ENCODE measurements at regions not wholly inside any gene's neighbourhood (a gene's known extent, or its start where the extent isn't known, plus 50 kb on each side); places are given as distances from the start of the nearest gene placed in this dataset.

- no peak for TF ChIP-seq CTCF (IDR thresholded peaks at IDR 0.05)
- Histone ChIP-seq H3K27ac (peak overlapping the region; percentile 75), H3K4me3 (peak overlapping the region; percentile 31)
- DNase-seq (ENCODE audit: low spot score) = no peak
Measured at GRCh38 chr2:152227969-152228592, 52.5 kb upstream of the STAM2 start.

- no peak overlapping the region for H3K27ac ChIP-seq
- TF ChIP-seq CTCF (IDR thresholded peaks at IDR 0.05) = no peak
- H3K4me3 ChIP-seq = no peak overlapping the region
- no peak for DNase-seq (ENCODE audit: low spot score)
Measured at GRCh38 chr2:152231446-152231845, 55.9 kb upstream of the STAM2 start.

- Histone ChIP-seq H3K4me3 (no peak overlapping the region), H3K27ac (no peak overlapping the region)
- DNase-seq (ENCODE audit: low spot score) = no peak
- TF ChIP-seq CTCF (IDR thresholded peaks at IDR 0.05) = no peak
Measured at GRCh38 chr2:152234277-152234676, 58.7 kb upstream of the STAM2 start.

- TF ChIP-seq CTCF (IDR thresholded peaks at IDR 0.05) = no peak
- Histone ChIP-seq H3K27ac (no peak overlapping the region), H3K4me3 (no peak overlapping the region)
- no peak for DNase-seq (ENCODE audit: low spot score)
Measured at GRCh38 chr2:152236191-152236925, 60.8 kb upstream of the STAM2 start.

- TF ChIP-seq CTCF (IDR thresholded peaks at IDR 0.05) = no peak
- no peak overlapping the region for H3K27ac ChIP-seq
- H3K4me3 ChIP-seq = no peak overlapping the region
- DNase-seq (ENCODE audit: low spot score) = no peak
Measured at GRCh38 chr2:152238016-152238415, 62.5 kb upstream of the STAM2 start.

GRCh38 chr2:152240559-152241231, 65.1 kb upstream of the STAM2 start:
- no peak for TF ChIP-seq CTCF (IDR thresholded peaks at IDR 0.05)
- no peak overlapping the region for H3K27ac ChIP-seq
- no peak for DNase-seq (ENCODE audit: low spot score)

More at GRCh38 chr2:152240559-152241231, 65.1 kb upstream of the STAM2 start:
- no peak overlapping the region for H3K4me3 ChIP-seq
